Activated T-cell treated with anti-CD3 and anti-CD28 coated beads, Interleukin-2, amount 50 U/mL, for 24 hours (primary cell): ENCODE measurements at regions not wholly inside any gene's neighbourhood (a gene's known extent, or its start where the extent isn't known, plus 50 kb on each side); places are given as distances from the start of the nearest gene placed in this dataset.
"Not testable (repeated sequence)": the region's sequence is repeated elsewhere in the genome, so short reads cannot be mapped to it uniquely, and the experiment has no call there.

Source experiments
- DNase-seq: peaks from one replicate; pipeline ENCODE4 v3.0.0-alpha.2; 2020
- H3K27ac Mint-ChIP-seq: 2 replicates; pipeline ENCODE4 v1.8.0; 2020; ENCODE audit warnings: mild to moderate bottlenecking, mixed read lengths
- H3K27me3 Mint-ChIP-seq: 2 replicates; pipeline ENCODE4 v1.8.0; 2020; ENCODE audit warnings: mixed read lengths
- H3K36me3 Mint-ChIP-seq: 2 replicates; pipeline ENCODE4 v1.8.0; 2020; ENCODE audit warnings: low read depth, mixed read lengths
- H3K4me1 Mint-ChIP-seq: 2 replicates; pipeline ENCODE4 v1.8.0; 2020; ENCODE audit warnings: low read depth, mixed read lengths
- H3K4me3 Mint-ChIP-seq: 2 replicates; pipeline ENCODE4 v1.8.0; 2020; ENCODE audit warnings: mild to moderate bottlenecking, moderate library complexity, mixed read lengths
- H3K9me3 Mint-ChIP-seq: 2 replicates; pipeline ENCODE4 v1.8.0; 2020; ENCODE audit warnings: mixed read lengths

DNA sequence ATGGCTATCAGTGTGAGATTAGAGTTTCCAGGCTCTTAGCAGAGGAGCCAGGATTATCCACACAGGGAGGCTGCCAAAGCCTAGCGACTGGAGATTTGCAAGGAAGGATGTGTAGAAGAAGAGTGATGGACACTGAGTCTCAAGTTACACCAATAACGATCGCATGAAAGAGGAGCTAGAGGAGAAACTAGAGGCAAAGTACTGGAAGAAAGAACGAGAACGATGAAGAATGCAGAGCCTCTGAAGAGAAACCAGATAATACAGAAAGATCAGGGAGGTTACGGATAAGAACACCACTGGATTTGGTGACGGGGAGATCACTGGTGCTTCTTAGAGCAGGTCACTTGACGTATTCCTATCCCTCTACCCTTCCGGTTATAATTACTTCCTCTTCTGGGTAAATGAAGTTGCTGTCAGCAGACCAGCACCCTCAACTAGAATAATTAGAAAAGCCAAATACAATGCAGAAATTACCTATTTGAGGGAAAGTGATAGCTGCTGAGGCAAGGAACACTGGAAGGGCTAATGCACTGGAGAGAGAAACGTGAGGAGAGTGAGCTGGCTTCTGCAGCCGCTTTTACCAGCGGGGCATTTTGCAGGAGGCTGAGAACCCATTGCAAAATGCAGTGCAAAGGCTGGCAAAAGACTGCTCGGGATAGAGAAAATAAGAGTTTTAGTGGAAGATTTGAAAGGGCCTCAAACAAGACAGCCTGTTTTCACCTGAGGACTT, 93.1 kb upstream of the HIF1A start:
- DNase-seq = no peak
- H3K9me3 Mint-ChIP-seq = no peaks in the 10 kb centered on the region
- no peak overlapping the region for H3K27ac Mint-ChIP-seq
- peaks cover 29% of the 10 kb centered on the region for H3K4me1 Mint-ChIP-seq
- no peak overlapping the region for H3K4me3 Mint-ChIP-seq
- no peaks in the 10 kb centered on the region for H3K36me3 Mint-ChIP-seq
- no peaks in the 10 kb centered on the region for H3K27me3 Mint-ChIP-seq

DNA sequence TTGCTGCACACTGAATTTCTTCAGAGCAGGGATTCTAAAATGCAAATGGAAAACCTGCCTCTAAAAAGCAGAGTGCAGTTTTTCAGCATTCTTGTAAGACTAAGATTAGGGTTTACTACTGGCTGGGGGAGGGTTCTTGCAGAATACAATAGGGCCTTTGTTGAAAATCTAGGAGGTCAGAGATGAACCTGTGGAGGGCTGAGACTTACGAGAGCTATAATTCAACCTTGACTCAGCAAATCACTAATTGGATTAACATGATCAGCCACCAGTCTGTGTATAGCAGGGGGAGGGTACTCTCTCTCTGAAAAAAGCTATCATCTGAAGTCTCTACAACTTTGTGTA, 92.6 kb upstream of the HIF1A start:
- Mint-ChIP-seq H3K27ac (no peak overlapping the region), H3K36me3 (no peaks in the 10 kb centered on the region), H3K9me3 (no peaks in the 10 kb centered on the region), H3K27me3 (no peaks in the 10 kb centered on the region), H3K4me3 (no peak overlapping the region), H3K4me1 (peaks cover 28% of the 10 kb centered on the region)
- DNase-seq = no peak

DNA sequence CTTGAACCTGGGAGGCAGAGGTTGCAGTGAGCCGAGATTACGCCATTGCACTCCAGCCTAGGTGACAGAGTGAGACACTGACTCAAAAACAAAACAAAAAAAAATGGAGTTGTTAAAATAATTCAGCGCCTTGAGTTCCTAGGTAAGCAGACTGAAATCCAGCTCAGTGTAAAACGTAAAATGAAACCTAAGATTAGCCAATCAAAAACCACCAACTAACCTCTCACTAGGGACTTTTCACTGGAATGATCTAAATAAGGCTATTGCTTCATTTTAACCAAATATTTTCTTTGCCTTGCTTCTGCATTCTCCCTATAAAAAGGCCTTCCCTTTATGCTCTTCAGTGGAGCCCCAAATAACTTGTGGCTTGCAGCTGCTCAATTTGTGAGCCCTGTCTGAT, 91.6 kb upstream of the HIF1A start:
- no peak for DNase-seq
- Mint-ChIP-seq H3K4me1 (peaks cover 23% of the 10 kb centered on the region), H3K9me3 (no peaks in the 10 kb centered on the region), H3K36me3 (no peaks in the 10 kb centered on the region), H3K27me3 (no peaks in the 10 kb centered on the region), H3K27ac (no peak overlapping the region), H3K4me3 (no peak overlapping the region)

DNA sequence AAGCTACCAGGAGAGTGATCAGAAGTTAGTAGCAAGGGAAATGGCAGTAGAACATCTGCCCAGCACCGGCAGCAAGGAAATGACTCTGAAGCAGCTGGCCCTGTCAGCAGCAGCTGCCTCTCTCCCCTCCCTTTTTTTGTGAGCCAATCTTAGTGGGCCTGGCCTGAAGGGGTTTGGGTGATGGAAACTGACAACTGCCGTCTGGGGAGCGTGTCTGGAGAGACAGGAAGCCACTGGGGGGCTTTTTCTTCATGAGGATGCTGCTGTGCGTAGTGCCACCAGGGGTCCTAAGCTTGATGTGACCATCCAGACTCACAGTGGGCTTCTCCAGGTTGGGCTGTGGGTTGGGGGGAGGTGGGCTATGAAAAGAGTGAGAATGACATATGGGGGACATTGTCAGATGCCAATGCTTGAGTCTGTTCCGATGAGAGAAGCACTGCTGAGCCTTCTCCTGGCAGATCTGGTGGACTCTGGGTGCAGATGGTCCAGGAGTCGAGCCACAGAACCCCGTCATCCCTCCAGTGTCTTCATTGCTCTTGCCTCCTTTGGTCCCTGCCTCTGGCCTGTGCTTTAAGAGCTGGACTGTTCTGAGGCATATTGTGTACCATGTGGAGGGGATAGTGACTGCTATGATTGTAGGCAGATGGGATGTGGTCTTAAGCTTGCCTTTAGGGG, 87.6 kb upstream of the HIF1A start:
- no peak for DNase-seq
- no peak overlapping the region for H3K27ac Mint-ChIP-seq
- no peaks in the 10 kb centered on the region for H3K27me3 Mint-ChIP-seq
- no peak overlapping the region for H3K4me3 Mint-ChIP-seq
- H3K4me1 Mint-ChIP-seq = peaks cover 21% of the 10 kb centered on the region
- H3K9me3 Mint-ChIP-seq = no peaks in the 10 kb centered on the region
- no peaks in the 10 kb centered on the region for H3K36me3 Mint-ChIP-seq

DNA sequence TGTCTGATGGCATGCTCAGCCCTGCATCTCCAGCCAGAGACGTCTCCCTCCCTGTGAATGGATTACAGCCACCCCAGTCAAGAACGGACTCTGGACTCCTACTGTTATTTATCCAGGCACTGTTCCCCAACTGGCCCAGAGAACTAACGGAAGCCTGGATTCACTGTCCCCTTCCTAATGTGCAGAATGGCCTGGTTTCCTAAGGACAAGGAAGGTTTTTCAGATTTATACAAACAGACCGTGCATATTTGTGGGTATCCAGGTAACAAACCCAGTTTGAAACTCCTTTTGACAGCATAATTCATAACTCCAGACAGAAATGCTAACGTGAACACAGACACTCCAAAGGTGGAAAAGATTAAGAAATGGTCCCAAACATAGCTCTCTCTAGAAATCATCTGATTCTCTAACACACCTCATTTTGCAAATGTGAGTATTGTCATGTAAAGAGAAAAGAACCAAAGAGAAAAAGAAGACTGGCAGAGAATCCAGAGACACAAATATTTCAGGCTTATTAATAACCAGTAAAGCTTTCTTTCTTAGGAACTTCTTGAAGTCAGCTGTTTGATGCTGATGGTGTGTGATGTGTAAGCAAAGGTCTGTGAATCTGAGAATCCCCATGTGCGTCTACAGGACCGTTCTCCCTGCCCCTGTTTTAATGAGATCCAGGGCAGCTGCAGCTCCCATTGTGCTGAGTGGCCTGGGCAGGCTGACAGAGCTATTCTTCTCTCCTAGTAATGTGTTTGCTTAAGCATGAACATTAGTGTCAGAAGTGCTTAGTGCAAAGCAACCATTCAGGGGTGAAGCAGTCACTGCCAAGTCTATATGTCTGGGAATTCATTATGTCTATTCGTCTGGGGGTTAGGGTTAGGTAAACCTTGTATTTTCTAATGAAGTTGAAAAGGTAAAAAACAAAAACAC, 86.8 kb upstream of the HIF1A start:
- no peak for DNase-seq
- Mint-ChIP-seq H3K4me1 (peaks cover 19% of the 10 kb centered on the region), H3K9me3 (no peaks in the 10 kb centered on the region), H3K36me3 (no peaks in the 10 kb centered on the region), H3K27me3 (no peaks in the 10 kb centered on the region), H3K27ac (no peak overlapping the region), H3K4me3 (no peak overlapping the region)

DNA sequence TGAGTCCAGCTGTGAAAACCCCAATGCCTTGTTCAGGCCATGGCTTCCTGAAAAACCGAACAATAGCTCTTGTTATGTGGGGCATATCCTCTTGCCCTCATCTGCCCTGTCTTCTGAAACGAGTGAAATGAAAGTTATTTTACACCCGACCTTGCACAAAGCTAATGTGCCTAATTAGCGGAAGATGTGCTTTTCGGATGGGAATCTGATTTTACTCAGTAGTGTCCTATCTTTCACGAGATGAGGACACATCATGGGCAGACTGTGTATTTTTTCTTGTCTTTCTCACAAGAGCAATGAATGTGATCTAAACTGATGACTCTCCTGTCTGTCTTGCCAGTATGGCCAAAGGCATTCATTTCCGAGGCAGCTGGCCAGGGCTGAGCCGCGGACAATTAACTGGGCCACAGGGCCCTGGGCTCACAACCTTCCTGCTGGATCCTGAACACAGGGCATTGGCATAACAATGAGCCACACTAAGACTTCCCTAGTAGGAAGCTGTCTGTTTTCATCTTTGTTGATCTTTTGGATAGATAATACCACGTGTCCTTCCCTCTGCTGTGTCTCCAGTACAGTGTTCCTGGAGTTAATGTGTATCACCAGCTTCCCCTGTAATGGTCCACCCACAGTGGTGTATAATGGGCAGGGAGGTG, 86.0 kb upstream of the HIF1A start:
- no peaks in the 10 kb centered on the region for H3K9me3 Mint-ChIP-seq
- H3K36me3 Mint-ChIP-seq = no peaks in the 10 kb centered on the region

DNA sequence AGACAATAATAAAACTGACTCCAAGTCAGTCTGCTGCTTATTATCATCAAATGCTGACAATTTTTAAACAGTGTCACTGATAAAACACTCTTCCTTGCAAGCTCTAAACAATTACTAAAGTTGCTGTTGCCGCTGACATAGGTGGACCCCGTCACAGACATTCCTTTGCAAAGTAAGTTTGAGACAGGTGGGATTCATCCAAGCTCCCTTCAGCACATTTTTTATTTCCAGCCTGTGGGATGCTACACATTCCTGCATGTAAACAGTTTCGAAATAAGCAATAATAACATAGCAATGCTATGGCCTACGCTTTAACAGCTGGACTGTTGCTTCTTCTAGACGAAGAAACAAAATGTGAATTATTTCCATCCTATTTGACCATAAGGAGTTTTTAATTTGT, 85.4 kb upstream of the HIF1A start:
- Mint-ChIP-seq H3K4me3 (no peak overlapping the region), H3K27ac (no peak overlapping the region), H3K27me3 (no peaks in the 10 kb centered on the region), H3K4me1 (peaks cover 14% of the 10 kb centered on the region), H3K9me3 (no peaks in the 10 kb centered on the region), H3K36me3 (no peaks in the 10 kb centered on the region)
- DNase-seq = no peak

More for the DNA sequence above, 86.0 kb upstream of the HIF1A start:
- H3K27ac Mint-ChIP-seq = no peak overlapping the region
- no peaks in the 10 kb centered on the region for H3K27me3 Mint-ChIP-seq
- H3K4me3 Mint-ChIP-seq = no peak overlapping the region
- DNase-seq = no peak
- H3K4me1 Mint-ChIP-seq = peaks cover 14% of the 10 kb centered on the region

DNA sequence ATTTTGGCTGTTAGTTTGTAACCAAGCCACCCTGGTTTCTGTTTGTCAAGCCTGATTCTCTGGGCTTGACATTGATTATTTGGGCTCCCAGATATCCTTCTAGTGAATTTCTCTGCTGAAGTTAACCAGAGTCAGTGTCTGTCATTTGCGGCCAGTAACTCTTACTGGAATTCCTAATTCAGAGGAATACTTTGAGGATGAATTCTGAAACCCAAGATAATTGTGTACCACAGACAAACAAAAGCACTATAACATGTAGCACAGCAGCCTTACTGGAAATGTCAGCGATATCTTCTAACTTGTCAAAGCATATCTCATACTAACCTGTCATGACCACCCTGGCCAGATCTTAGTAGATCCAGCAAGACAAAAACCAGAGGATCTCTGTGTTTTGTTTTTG, 84.4 kb upstream of the HIF1A start:
- H3K27ac Mint-ChIP-seq = no peak overlapping the region
- no peak overlapping the region for H3K4me3 Mint-ChIP-seq
- H3K36me3 Mint-ChIP-seq = no peaks in the 10 kb centered on the region
- no peaks in the 10 kb centered on the region for H3K9me3 Mint-ChIP-seq
- H3K27me3 Mint-ChIP-seq = no peaks in the 10 kb centered on the region
- DNase-seq = no peak
- H3K4me1 Mint-ChIP-seq = peaks cover 19% of the 10 kb centered on the region

DNA sequence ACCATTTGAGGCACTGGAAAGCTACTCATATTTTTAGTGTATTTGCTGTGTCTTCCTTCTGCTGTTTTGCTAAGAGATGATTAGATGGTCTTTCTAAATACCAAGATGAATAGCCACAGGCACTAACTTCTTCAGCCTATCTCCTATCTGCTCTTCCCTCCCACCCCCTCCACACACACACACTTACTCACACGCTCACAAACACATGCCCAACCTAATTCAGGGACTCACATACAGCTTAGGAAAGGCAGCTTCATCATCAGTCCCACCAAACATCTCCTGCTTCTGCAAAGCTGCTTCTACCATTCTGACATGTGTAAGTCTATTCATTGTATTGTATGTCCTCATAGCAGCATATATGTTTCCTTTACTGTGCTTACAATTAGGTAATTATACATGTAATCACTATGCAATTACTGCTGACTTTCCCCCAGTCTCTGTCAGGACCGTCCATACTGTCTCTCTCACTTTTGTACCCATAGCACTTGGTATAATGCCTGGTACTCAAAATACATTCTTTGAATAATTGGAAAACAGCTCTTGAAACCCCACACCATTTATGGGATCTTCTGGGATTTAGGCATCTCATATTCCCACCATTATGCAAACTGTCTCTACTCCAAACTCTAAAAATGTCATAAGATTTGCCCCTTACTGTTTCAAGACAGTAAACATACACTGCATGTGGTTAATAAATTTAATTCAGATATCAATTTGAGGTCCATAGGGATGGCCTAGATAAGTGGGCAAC, 83.3 kb upstream of the HIF1A start:
- no peak for DNase-seq
- H3K27me3 Mint-ChIP-seq = no peaks in the 10 kb centered on the region
- H3K27ac Mint-ChIP-seq = no peak overlapping the region
- no peaks in the 10 kb centered on the region for H3K36me3 Mint-ChIP-seq
- H3K4me1 Mint-ChIP-seq = peaks cover 29% of the 10 kb centered on the region
- no peak overlapping the region for H3K4me3 Mint-ChIP-seq
- H3K9me3 Mint-ChIP-seq = no peaks in the 10 kb centered on the region

DNA sequence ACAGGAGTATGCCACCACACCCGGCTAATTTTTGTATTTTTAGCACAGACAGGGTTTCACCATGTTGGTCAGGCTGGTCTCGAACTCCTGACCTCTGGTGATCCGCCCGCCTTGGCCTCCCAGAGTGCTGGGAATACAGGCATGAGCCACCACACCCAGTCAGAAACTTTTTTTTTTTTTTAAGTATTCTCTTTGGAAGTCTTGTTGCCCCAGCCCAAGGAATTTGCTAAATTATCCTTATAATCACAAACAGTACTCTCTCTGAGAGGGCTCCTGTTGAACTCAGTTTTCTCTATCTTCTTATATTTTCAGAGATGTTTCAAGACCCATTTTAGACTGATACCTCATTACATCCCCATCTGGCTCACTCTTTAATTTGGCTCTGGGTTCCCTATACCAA, 82.3 kb upstream of the HIF1A start:
- DNase-seq, H3K36me3 Mint-ChIP-seq, H3K4me3 Mint-ChIP-seq, H3K27me3 Mint-ChIP-seq, H3K27ac Mint-ChIP-seq, H3K9me3 Mint-ChIP-seq: not testable (repeated sequence)
- H3K4me1 Mint-ChIP-seq = peaks cover 30% of the 10 kb centered on the region

DNA sequence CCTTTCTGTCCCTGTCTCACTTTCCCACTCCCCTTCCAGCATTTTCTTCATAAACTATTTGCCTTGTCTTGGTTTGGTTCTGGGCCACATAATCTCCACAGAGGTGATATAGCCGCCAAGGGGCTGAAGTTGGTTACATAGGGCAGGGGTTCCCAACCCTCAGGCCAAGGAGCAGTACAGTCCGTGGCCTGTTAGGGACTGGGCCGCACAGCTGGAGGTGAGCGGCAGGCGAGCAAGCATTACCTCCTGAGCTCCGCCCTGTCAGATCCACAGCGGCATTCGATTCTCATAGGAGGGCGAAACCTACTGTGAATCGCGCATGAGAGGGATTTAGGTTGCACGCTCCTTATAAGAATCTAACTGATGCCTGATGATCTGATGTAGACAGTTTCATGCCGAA, 80.6 kb upstream of the HIF1A start:
- no peaks in the 10 kb centered on the region for H3K27me3 Mint-ChIP-seq

DNA sequence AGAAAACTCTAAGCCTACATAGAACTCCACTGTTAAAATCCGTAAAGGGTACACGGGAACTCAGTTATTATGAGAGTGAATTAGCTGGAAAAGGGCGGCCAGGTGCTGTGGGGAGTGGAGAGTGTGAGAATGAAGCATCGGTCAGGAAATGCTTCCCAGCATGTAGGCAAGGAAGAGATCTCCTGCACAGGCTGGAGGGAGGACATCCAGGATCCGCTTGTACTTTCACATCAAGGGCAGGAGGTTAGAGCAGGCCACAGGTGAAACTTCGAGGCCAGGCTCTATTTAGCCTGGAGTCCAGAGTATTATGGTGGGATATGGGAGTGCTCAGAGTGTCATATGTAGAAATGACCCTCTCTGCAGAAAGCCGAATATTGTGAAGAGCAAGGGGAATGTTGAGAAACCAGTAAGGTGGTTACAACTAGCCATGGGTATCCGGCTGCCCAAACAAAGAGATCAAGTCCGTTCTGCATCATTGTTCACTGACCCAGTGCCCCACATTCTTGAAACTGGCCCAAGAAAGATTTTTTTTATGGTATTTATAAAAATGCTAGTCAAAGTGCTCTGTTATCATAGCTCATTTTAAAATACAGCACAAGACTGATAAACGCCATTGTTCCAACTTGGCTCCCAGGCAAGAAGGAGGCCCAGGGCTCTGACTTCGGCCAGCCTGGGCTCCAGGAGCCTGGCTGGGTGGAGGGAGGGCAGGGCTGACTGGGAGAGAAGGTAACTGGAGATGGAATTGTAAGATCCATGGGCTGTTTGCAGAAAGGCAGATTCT, 79.4 kb upstream of the HIF1A start:
- Mint-ChIP-seq H3K4me3 (no peak overlapping the region), H3K36me3 (no peaks in the 10 kb centered on the region), H3K4me1 (peaks cover 55% of the 10 kb centered on the region), H3K27me3 (no peaks in the 10 kb centered on the region), H3K27ac (no peak overlapping the region), H3K9me3 (peaks cover 2% of the 10 kb centered on the region)
- no peak for DNase-seq

More for the DNA sequence above, 80.6 kb upstream of the HIF1A start:
- Mint-ChIP-seq H3K27ac (no peak overlapping the region), H3K4me1 (peaks cover 43% of the 10 kb centered on the region), H3K36me3 (no peaks in the 10 kb centered on the region), H3K9me3 (peaks cover 2% of the 10 kb centered on the region), H3K4me3 (no peak overlapping the region)
- no peak for DNase-seq

DNA sequence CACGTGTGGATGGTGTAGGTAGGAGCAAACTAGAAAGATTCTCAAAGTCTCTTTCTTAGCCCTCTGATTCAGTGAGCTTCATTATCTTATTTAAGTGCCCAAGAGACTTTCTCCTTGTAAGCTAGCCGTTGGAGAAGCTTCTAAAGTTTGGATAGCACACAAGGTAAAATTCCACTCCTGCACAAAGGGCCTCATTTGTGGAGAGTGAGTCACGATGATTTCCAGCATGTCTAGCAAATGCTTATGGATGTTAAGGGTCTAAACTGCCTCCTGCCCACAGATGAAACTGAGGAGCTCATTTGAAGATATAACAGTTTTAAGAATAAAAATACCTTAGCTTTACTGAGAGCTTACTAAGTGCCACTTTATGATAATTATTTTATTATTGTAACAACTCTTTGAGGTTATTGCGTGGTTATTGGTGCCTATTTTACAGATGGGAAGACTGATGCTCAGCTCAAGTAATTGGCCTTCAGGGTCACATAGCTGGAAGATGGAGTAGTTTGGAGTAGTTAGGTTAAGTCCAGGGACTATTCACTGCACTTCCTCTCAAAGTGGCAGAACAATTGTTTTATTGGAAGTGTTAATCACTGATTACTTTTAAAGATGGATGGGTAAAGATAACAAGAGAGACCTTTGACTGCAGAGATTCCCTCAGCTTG, 78.7 kb upstream of the HIF1A start:
- DNase-seq = no peak
- Mint-ChIP-seq H3K36me3 (no peaks in the 10 kb centered on the region), H3K27ac (peak overlapping the region; percentile 41), H3K4me1 (peaks cover 62% of the 10 kb centered on the region), H3K27me3 (no peaks in the 10 kb centered on the region), H3K9me3 (peaks cover 5% of the 10 kb centered on the region), H3K4me3 (no peak overlapping the region)
